ENCODE measurements at regions not wholly inside any gene's neighbourhood (a gene's known extent, or its start where the extent isn't known, plus 50 kb on each side); places are given as distances from the start of the nearest gene placed in this dataset.

GRCh38 chr5:33277061-33277650, 163.6 kb upstream of the TARS1 start:
- no peak for TF ChIP-seq FOXM1 (CRISPR knock-in tag; IDR thresholded peaks at IDR 0.05)
- no peak for TF ChIP-seq TAF1 (CRISPR knock-in tag; IDR thresholded peaks at IDR 0.05)
- no peak for TF ChIP-seq ATF3 (CRISPR knock-in tag; IDR thresholded peaks at IDR 0.05)
- no peak for TF ChIP-seq CTCF (CRISPR knock-in tag; IDR thresholded peaks at IDR 0.05)
